Panc1 (cell line): ENCODE measurements at regions not wholly inside any gene's neighbourhood (a gene's known extent, or its start where the extent isn't known, plus 50 kb on each side); places are given as distances from the start of the nearest gene placed in this dataset.

Experiments
- ATAC-seq: fragments of 200-7000 bp; cut with Tn5 transposase; 2 replicates; pipeline ENCODE4 v1.9.1; 2020; ENCODE audit warnings: mild to moderate bottlenecking, moderate library complexity
- BruUV-seq: library from RNA; stranded (reverse); fragments of 400-500 nt; replicated peaks from 2 replicates; lab custom pipeline; 2021; lab: Mats Ljungman, UMichigan
- CTCF ChIA-PET: fragments of 300-600 bp; sonication (Branson Sonifier 250); formaldehyde crosslinking; loops from one replicate; lab custom pipeline; 2022; ENCODE audit warnings: antibody characterized with exemption; lab: Charles Lee
- POLR2A ChIA-PET: fragments of 300-600 bp; sonication (Branson Sonifier 250); formaldehyde crosslinking; loops from one replicate; lab custom pipeline; 2022; ENCODE audit warnings: antibody characterized with exemption; lab: Charles Lee
- DNase-seq: peaks from one replicate; pipeline ENCODE4 v3.0.0-alpha.2; 2010; ENCODE audit warnings: low read depth, low spot score
- H3K27ac ChIP-seq: 2 replicates; pipeline ENCODE4 v1.5.1; 2011; ENCODE audit warnings: mild to moderate bottlenecking, low read length, inconsistent platforms
- H3K27me3 ChIP-seq: fragments of 200-500 bp; sonication (Bioruptor generic); 2 replicates; pipeline ENCODE4 v1.6.0; 2014; ENCODE audit warnings: low read length, inconsistent platforms; ENCODE audit not compliant: control insufficient read depth, insufficient read depth
- H3K36me3 ChIP-seq: fragments of 200-500 bp; sonication (Bioruptor generic); 2 replicates; pipeline ENCODE4 v1.5.1; 2014; ENCODE audit warnings: inconsistent platforms, mild to moderate bottlenecking, low read length, moderate library complexity; ENCODE audit not compliant: control insufficient read depth, insufficient read depth
- H3K4me1 ChIP-seq: 2 replicates; pipeline ENCODE4 v1.5.1; 2011; ENCODE audit warnings: inconsistent platforms, mild to moderate bottlenecking, low read length, moderate library complexity; ENCODE audit not compliant: control insufficient read depth, insufficient read depth
- H3K4me3 ChIP-seq, 2 experiments: 2 replicates each; pipeline ENCODE4 v1.5.1; 2011 to 2012; ENCODE audit warnings: low read depth in 2 of 2, low read length in 2 of 2, mild to moderate bottlenecking in 2 of 2, inconsistent platforms in 1 of 2, moderate library complexity in 1 of 2
- H3K9me3 ChIP-seq: fragments of 200-500 bp; sonication (Bioruptor generic); 2 replicates; pipeline ENCODE4 v1.5.1; 2014; ENCODE audit warnings: low read depth, mild to moderate bottlenecking, inconsistent platforms, low read length, moderate library complexity; ENCODE audit not compliant: control insufficient read depth, insufficient read depth
- POLR2AphosphoS5 ChIP-seq: IDR thresholded peaks from 2 replicates; pipeline ENCODE4 v1.6.1; 2012; ENCODE audit warnings: mild to moderate bottlenecking, low read depth, low read length, moderate library complexity
- SIN3A ChIP-seq: IDR thresholded peaks from 2 replicates; pipeline ENCODE4 v1.6.1; 2012; ENCODE audit warnings: low read depth, mild to moderate bottlenecking, low read length, moderate library complexity, borderline replicate concordance; ENCODE audit not compliant: insufficient read depth
- TCF7L2 ChIP-seq: IDR thresholded peaks from 2 replicates; pipeline ENCODE4 v1.6.1; 2011; ENCODE audit warnings: mild to moderate bottlenecking, low read depth, low read length, inconsistent platforms
- in situ Hi-C: cut with HindIII; loops from 2 replicates; pipeline ENCODE4 v1.10.0; 2016; ENCODE audit warnings: low sequenced_read_pairs, low pct_unique_long_range_greater_than_20kb
- intact Hi-C: fragments of 100-400 bp; cut with micrococcal nuclease; formaldehyde crosslinking; loops from one replicate; pipeline ENCODE4 v1.10.0; 2022; ENCODE audit not compliant: unreplicated experiment
- TF ChIP-seq, protein P1 (sequence below), 2 experiments: IDR thresholded peaks; 2 replicates each; pipeline ENCODE4 v1.6.1; 2011 to 2012; ENCODE audit warnings: low read depth in 2 of 2, control low read depth in 1 of 2, low read length in 1 of 2, mild to moderate bottlenecking in 1 of 2, moderate library complexity in 1 of 2; ENCODE audit not compliant: insufficient read depth in 1 of 2
- TF ChIP-seq, protein P2 (sequence below): fragments of 450-650 bp; IDR thresholded peaks from 2 replicates; pipeline ENCODE4 v1.5.1; 2017; ENCODE audit warnings: mild to moderate bottlenecking

GRCh38 chr1:24237750-24238395 is 50.8 kb upstream of the IFNLR1 start:
- no peaks in the 10 kb centered on the region for H3K27me3 ChIP-seq
- no peak for TF ChIP-seq POLR2AphosphoS5
- no peak for TF ChIP-seq SIN3A
- TF ChIP-seq, protein P1, sequence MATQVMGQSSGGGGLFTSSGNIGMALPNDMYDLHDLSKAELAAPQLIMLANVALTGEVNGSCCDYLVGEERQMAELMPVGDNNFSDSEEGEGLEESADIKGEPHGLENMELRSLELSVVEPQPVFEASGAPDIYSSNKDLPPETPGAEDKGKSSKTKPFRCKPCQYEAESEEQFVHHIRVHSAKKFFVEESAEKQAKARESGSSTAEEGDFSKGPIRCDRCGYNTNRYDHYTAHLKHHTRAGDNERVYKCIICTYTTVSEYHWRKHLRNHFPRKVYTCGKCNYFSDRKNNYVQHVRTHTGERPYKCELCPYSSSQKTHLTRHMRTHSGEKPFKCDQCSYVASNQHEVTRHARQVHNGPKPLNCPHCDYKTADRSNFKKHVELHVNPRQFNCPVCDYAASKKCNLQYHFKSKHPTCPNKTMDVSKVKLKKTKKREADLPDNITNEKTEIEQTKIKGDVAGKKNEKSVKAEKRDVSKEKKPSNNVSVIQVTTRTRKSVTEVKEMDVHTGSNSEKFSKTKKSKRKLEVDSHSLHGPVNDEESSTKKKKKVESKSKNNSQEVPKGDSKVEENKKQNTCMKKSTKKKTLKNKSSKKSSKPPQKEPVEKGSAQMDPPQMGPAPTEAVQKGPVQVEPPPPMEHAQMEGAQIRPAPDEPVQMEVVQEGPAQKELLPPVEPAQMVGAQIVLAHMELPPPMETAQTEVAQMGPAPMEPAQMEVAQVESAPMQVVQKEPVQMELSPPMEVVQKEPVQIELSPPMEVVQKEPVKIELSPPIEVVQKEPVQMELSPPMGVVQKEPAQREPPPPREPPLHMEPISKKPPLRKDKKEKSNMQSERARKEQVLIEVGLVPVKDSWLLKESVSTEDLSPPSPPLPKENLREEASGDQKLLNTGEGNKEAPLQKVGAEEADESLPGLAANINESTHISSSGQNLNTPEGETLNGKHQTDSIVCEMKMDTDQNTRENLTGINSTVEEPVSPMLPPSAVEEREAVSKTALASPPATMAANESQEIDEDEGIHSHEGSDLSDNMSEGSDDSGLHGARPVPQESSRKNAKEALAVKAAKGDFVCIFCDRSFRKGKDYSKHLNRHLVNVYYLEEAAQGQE (IDR thresholded peaks at IDR 0.05; ENCODE audit: insufficient read depth in 1 of 2, low read depth in 2 of 2, low read length in 1 of 2) = no peak
- TF ChIP-seq, protein P2, sequence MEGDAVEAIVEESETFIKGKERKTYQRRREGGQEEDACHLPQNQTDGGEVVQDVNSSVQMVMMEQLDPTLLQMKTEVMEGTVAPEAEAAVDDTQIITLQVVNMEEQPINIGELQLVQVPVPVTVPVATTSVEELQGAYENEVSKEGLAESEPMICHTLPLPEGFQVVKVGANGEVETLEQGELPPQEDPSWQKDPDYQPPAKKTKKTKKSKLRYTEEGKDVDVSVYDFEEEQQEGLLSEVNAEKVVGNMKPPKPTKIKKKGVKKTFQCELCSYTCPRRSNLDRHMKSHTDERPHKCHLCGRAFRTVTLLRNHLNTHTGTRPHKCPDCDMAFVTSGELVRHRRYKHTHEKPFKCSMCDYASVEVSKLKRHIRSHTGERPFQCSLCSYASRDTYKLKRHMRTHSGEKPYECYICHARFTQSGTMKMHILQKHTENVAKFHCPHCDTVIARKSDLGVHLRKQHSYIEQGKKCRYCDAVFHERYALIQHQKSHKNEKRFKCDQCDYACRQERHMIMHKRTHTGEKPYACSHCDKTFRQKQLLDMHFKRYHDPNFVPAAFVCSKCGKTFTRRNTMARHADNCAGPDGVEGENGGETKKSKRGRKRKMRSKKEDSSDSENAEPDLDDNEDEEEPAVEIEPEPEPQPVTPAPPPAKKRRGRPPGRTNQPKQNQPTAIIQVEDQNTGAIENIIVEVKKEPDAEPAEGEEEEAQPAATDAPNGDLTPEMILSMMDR = no peak
- TF ChIP-seq TCF7L2 = no peak
- CTCF ChIA-PET = interaction anchor here (0.6 kb wide), 1 partner anchor 153 kb away, joined by 7 read pairs; no protein-coding TSS in a partner anchor
- in situ Hi-C loops (no loop called here), intact Hi-C loops (no loop called here)
- peaks cover 19% of the 10 kb centered on the region for H3K4me1 ChIP-seq
- no peaks in the 10 kb centered on the region for H3K9me3 ChIP-seq
- no peak overlapping the region for H3K4me3 ChIP-seq
- BruUV-seq = no TSS peak
- POLR2A ChIA-PET = no interaction called here
- DNase-seq (no peak), ATAC-seq (no peak)
- H3K36me3 ChIP-seq = no peaks in the 10 kb centered on the region
- H3K27ac ChIP-seq = 0 out of 2 replicates have a peak overlapping the region, but pooled peaks have one; percentile 37

- no peaks in the 10 kb centered on the region for H3K36me3 ChIP-seq
- peak; percentile 91 for ATAC-seq
- H3K27ac ChIP-seq = peak overlapping the region; percentile 71
- peak; percentile 74 for DNase-seq
- no peaks in the 10 kb centered on the region for H3K27me3 ChIP-seq
- BruUV-seq = no TSS peak
- ChIA-PET POLR2A (interaction anchor here (0.6 kb wide), 1 partner anchor 178 kb away, joined by 16 read pairs; no protein-coding TSS in a partner anchor), CTCF (no interaction called here)
- H3K4me1 ChIP-seq = peaks cover 19% of the 10 kb centered on the region
- TF ChIP-seq SIN3A (no peak), TCF7L2 (no peak), POLR2AphosphoS5 (no peak)
- TF ChIP-seq, protein P1 (IDR thresholded peaks at IDR 0.05; ENCODE audit: insufficient read depth in 1 of 2, low read depth in 2 of 2, low read length in 1 of 2) = no peak
- TF ChIP-seq, protein P2 = no peak
- in situ Hi-C loops (no loop called here), intact Hi-C loops (no loop called here)
- H3K4me3 ChIP-seq = peak overlapping the region in 1 of 2 experiments; percentile 19; a peak in 2 of 4 replicates
- H3K9me3 ChIP-seq = no peaks in the 10 kb centered on the region
Observed at GRCh38 chr1:24236789-24237371, 49.8 kb upstream of the IFNLR1 start.
